ENCODE measurements at regions not wholly inside any gene's neighbourhood (a gene's known extent, or its start where the extent isn't known, plus 50 kb on each side); places are given as distances from the start of the nearest gene placed in this dataset.
"Not testable (repeated sequence)": the region's sequence is repeated elsewhere in the genome, so short reads cannot be mapped to it uniquely, and the experiment has no call there.

GRCh38 chr3:182516597-182517336 is 276.5 kb upstream of the ATP11B start:
- H3K36me3 ChIP-seq (ENCODE audit: control insufficient read depth, insufficient read depth, low read length), result no peaks in the 10 kb centered on the region
- no peaks in the 10 kb centered on the region for H3K4me1 ChIP-seq (ENCODE audit: control insufficient read depth, insufficient read depth, low read length)
- H3K9ac ChIP-seq (ENCODE audit: low read depth, low read length), result no peak overlapping the region
- H3K27me3 ChIP-seq (ENCODE audit: control insufficient read depth, insufficient read depth, low read length), result no peaks in the 10 kb centered on the region
- no peaks in the 10 kb centered on the region for H3K9me3 ChIP-seq (ENCODE audit: control insufficient read depth, insufficient read depth, low read length)
- no peak overlapping the region for H3K4me3 ChIP-seq (ENCODE audit: low read depth, low read length)

GRCh38 chr3:182519569-182519968 is 273.7 kb upstream of the ATP11B start:
- Histone ChIP-seq H3K9ac (ENCODE audit: low read depth, low read length) (no peak overlapping the region), H3K36me3 (ENCODE audit: control insufficient read depth, insufficient read depth, low read length) (no peaks in the 10 kb centered on the region)

DNA sequence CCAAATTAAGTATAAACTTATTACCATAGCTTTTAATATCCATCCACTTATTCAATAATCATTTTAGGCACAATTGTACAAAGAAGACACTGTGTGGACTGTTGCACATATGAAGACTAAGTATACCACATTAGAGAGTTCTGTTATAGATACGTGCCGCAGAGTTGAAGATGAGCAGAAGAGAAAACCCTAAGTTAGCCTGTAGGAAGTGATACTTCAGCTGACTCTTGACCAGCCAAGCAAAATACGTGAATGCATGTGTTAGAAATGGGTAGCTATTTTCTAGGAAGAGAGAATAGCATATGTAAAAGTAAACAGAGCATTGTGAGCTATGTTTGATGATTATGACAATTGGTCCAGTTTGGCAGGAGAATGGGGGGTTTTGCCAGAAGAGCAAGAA is 272.0 kb upstream of the ATP11B start:
- Histone ChIP-seq H3K9me3 (ENCODE audit: control insufficient read depth, insufficient read depth, low read length) (no peaks in the 10 kb centered on the region), H3K4me3 (ENCODE audit: low read depth, low read length) (no peak overlapping the region), H3K27me3 (ENCODE audit: control insufficient read depth, insufficient read depth, low read length) (no peaks in the 10 kb centered on the region), H3K4me1 (ENCODE audit: control insufficient read depth, insufficient read depth, low read length) (no peaks in the 10 kb centered on the region), H3K9ac (ENCODE audit: low read depth, low read length) (no peak overlapping the region), H3K36me3 (ENCODE audit: control insufficient read depth, insufficient read depth, low read length) (no peaks in the 10 kb centered on the region)

More at GRCh38 chr3:182519569-182519968, 273.7 kb upstream of the ATP11B start:
- H3K4me1 ChIP-seq (ENCODE audit: control insufficient read depth, insufficient read depth, low read length), result no peaks in the 10 kb centered on the region
- H3K27me3 ChIP-seq (ENCODE audit: control insufficient read depth, insufficient read depth, low read length), result no peaks in the 10 kb centered on the region
- H3K9me3 ChIP-seq (ENCODE audit: control insufficient read depth, insufficient read depth, low read length), result no peaks in the 10 kb centered on the region
- H3K4me3 ChIP-seq (ENCODE audit: low read depth, low read length), result no peak overlapping the region

DNA sequence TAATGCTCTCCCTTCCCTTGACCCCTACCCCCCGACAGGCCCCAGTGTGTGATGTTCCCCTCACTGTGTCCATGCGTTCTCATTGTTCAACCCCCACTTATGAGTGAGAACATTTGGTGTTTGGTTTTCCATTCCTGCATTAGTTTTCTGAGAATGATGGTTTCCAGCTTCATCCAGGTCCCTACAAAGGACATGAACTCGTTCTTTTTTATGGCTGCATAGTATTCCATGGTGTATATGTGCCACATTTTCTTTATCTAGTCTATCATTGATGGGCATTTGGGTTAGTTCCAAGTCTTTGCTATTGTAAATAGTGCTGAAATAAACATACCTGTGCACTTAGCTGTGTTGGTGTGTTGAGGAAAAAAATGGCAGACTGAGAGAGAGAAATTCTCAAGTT is 269.9 kb upstream of the ATP11B start:
- not testable (repeated sequence) for H3K4me1 ChIP-seq (ENCODE audit: control insufficient read depth, insufficient read depth, low read length); H3K27me3 ChIP-seq (ENCODE audit: control insufficient read depth, insufficient read depth, low read length); H3K9me3 ChIP-seq (ENCODE audit: control insufficient read depth, insufficient read depth, low read length); H3K4me3 ChIP-seq (ENCODE audit: low read depth, low read length); H3K36me3 ChIP-seq (ENCODE audit: control insufficient read depth, insufficient read depth, low read length); H3K9ac ChIP-seq (ENCODE audit: low read depth, low read length)

- Histone ChIP-seq H3K9me3 (ENCODE audit: control insufficient read depth, insufficient read depth, low read length) (no peaks in the 10 kb centered on the region), H3K4me3 (ENCODE audit: low read depth, low read length) (no peak overlapping the region), H3K9ac (ENCODE audit: low read depth, low read length) (no peak overlapping the region), H3K27me3 (ENCODE audit: control insufficient read depth, insufficient read depth, low read length) (no peaks in the 10 kb centered on the region), H3K4me1 (ENCODE audit: control insufficient read depth, insufficient read depth, low read length) (no peaks in the 10 kb centered on the region), H3K36me3 (ENCODE audit: control insufficient read depth, insufficient read depth, low read length) (no peaks in the 10 kb centered on the region)
These were observed 269.5 kb upstream of the ATP11B start for GRCh38 chr3:182523836-182524235.

- Histone ChIP-seq H3K9me3 (ENCODE audit: control insufficient read depth, insufficient read depth, low read length) (no peaks in the 10 kb centered on the region), H3K9ac (ENCODE audit: low read depth, low read length) (no peak overlapping the region)
These were observed 268.4 kb upstream of the ATP11B start for GRCh38 chr3:182524711-182525401.

GRCh38 chr3:182525766-182526374 is 267.4 kb upstream of the ATP11B start:
- Histone ChIP-seq H3K4me3 (ENCODE audit: low read depth, low read length) (no peak overlapping the region), H3K9me3 (ENCODE audit: control insufficient read depth, insufficient read depth, low read length) (no peaks in the 10 kb centered on the region), H3K27me3 (ENCODE audit: control insufficient read depth, insufficient read depth, low read length) (no peaks in the 10 kb centered on the region)

More at GRCh38 chr3:182524711-182525401, 268.4 kb upstream of the ATP11B start:
- Histone ChIP-seq H3K4me3 (ENCODE audit: low read depth, low read length) (no peak overlapping the region), H3K27me3 (ENCODE audit: control insufficient read depth, insufficient read depth, low read length) (no peaks in the 10 kb centered on the region), H3K4me1 (ENCODE audit: control insufficient read depth, insufficient read depth, low read length) (no peaks in the 10 kb centered on the region), H3K36me3 (ENCODE audit: control insufficient read depth, insufficient read depth, low read length) (no peaks in the 10 kb centered on the region)

GRCh38 chr3:182527745-182528144 is 265.6 kb upstream of the ATP11B start:
- Histone ChIP-seq H3K4me1 (ENCODE audit: control insufficient read depth, insufficient read depth, low read length) (no peaks in the 10 kb centered on the region), H3K27me3 (ENCODE audit: control insufficient read depth, insufficient read depth, low read length) (no peaks in the 10 kb centered on the region), H3K9ac (ENCODE audit: low read depth, low read length) (no peak overlapping the region), H3K36me3 (ENCODE audit: control insufficient read depth, insufficient read depth, low read length) (no peaks in the 10 kb centered on the region), H3K9me3 (ENCODE audit: control insufficient read depth, insufficient read depth, low read length) (no peaks in the 10 kb centered on the region), H3K4me3 (ENCODE audit: low read depth, low read length) (no peak overlapping the region)

More at GRCh38 chr3:182525766-182526374, 267.4 kb upstream of the ATP11B start:
- no peak overlapping the region for H3K9ac ChIP-seq (ENCODE audit: low read depth, low read length)
- H3K36me3 ChIP-seq (ENCODE audit: control insufficient read depth, insufficient read depth, low read length), result no peaks in the 10 kb centered on the region
- H3K4me1 ChIP-seq (ENCODE audit: control insufficient read depth, insufficient read depth, low read length), result no peaks in the 10 kb centered on the region

DNA sequence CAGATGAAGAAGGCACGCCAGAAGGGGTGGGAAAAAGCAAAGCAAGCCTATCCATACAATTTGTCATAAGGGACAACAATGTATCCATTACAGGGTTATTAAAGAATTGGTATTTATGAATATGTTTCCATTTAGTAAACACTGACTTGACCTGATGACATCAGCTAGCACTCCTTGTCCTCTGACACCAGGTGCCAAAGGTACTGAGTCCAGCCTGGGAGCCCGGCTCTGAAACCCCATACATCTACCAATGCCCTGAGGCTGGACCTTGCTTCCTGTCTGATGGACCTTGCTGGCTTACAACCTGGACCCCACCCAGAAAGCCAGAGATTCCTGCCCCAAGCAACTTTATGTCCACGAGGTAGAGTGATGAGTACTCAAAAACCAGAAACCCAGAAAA is 263.0 kb upstream of the ATP11B start:
- no peaks in the 10 kb centered on the region for H3K27me3 ChIP-seq (ENCODE audit: control insufficient read depth, insufficient read depth, low read length)
- no peak overlapping the region for H3K4me3 ChIP-seq (ENCODE audit: low read depth, low read length)
- H3K4me1 ChIP-seq (ENCODE audit: control insufficient read depth, insufficient read depth, low read length), result no peaks in the 10 kb centered on the region
- no peak overlapping the region for H3K9ac ChIP-seq (ENCODE audit: low read depth, low read length)
- H3K36me3 ChIP-seq (ENCODE audit: control insufficient read depth, insufficient read depth, low read length), result no peaks in the 10 kb centered on the region
- H3K9me3 ChIP-seq (ENCODE audit: control insufficient read depth, insufficient read depth, low read length), result no peaks in the 10 kb centered on the region

DNA sequence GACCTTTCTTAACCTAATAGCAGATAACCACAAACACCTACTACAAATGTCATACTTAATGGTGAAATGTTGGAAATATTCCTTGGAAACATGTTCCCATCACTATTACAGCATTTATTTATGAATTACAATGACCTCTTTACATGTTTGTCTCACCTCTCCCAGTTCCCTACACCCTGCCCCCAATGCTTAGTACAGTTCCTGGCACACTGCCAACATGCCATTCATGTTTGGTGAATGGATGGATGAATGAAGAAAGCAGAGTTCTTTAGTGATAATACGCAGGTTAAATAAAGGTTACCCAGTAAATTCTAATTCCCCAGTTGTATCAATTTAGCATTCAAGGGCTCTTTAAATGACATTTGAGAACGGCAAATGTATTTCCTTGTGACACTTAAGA is 259.9 kb upstream of the ATP11B start:
- no peak overlapping the region for H3K9ac ChIP-seq (ENCODE audit: low read depth, low read length)
- no peaks in the 10 kb centered on the region for H3K27me3 ChIP-seq (ENCODE audit: control insufficient read depth, insufficient read depth, low read length)

DNA sequence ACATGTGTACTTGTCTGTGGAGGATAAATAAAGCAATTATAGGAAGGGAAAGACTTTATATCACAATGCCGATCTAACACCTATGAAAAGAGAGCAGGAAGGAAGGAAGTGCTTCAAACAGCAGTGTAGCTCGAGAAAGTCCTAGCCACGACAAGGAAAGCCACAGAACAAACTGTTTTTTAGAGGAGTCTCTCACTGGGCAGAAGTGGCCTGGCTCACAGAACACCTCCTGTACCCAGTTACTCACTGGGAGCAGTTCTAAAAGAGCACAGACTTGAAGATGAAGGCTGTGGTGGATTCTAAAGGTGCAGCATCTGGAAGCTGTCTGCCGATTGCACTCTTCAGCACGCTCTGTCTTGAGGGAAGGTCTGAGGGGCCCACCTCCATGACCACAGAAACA is 248.8 kb upstream of the ATP11B start:
- no peaks in the 10 kb centered on the region for H3K27me3 ChIP-seq (ENCODE audit: control insufficient read depth, insufficient read depth, low read length)
- no peaks in the 10 kb centered on the region for H3K36me3 ChIP-seq (ENCODE audit: control insufficient read depth, insufficient read depth, low read length)
- H3K4me3 ChIP-seq (ENCODE audit: low read depth, low read length), result no peak overlapping the region
- no peaks in the 10 kb centered on the region for H3K4me1 ChIP-seq (ENCODE audit: control insufficient read depth, insufficient read depth, low read length)
- no peak overlapping the region for H3K9ac ChIP-seq (ENCODE audit: low read depth, low read length)
- no peaks in the 10 kb centered on the region for H3K9me3 ChIP-seq (ENCODE audit: control insufficient read depth, insufficient read depth, low read length)

More for the DNA sequence above, 259.9 kb upstream of the ATP11B start:
- no peaks in the 10 kb centered on the region for H3K36me3 ChIP-seq (ENCODE audit: control insufficient read depth, insufficient read depth, low read length)
- no peak overlapping the region for H3K4me3 ChIP-seq (ENCODE audit: low read depth, low read length)
- no peaks in the 10 kb centered on the region for H3K9me3 ChIP-seq (ENCODE audit: control insufficient read depth, insufficient read depth, low read length)
- peaks cover 7% of the 10 kb centered on the region for H3K4me1 ChIP-seq (ENCODE audit: control insufficient read depth, insufficient read depth, low read length)

GRCh38 chr3:182562274-182562673 is 231.0 kb upstream of the ATP11B start:
- H3K4me1 ChIP-seq (ENCODE audit: control insufficient read depth, insufficient read depth, low read length), result peaks cover 17% of the 10 kb centered on the region
- H3K9ac ChIP-seq (ENCODE audit: low read depth, low read length), result no peak overlapping the region
- H3K27me3 ChIP-seq (ENCODE audit: control insufficient read depth, insufficient read depth, low read length), result no peaks in the 10 kb centered on the region
- H3K36me3 ChIP-seq (ENCODE audit: control insufficient read depth, insufficient read depth, low read length), result no peaks in the 10 kb centered on the region
- no peaks in the 10 kb centered on the region for H3K9me3 ChIP-seq (ENCODE audit: control insufficient read depth, insufficient read depth, low read length)
- H3K4me3 ChIP-seq (ENCODE audit: low read depth, low read length), result no peak overlapping the region
